ENCODE measurements at regions not wholly inside any gene's neighbourhood (a gene's known extent, or its start where the extent isn't known, plus 50 kb on each side); places are given as distances from the start of the nearest gene placed in this dataset.
"Not testable (repeated sequence)": the region's sequence is repeated elsewhere in the genome, so short reads cannot be mapped to it uniquely, and the experiment has no call there.

- no peak overlapping the region for H3K4me3 ChIP-seq (ENCODE audit: low read depth, low read length)
- H3K27me3 ChIP-seq (ENCODE audit: control insufficient read depth, insufficient read depth, low read length) = no peaks in the 10 kb centered on the region
- DNase-seq (ENCODE audit: low read depth) = no peak
- H3K36me3 ChIP-seq (ENCODE audit: control insufficient read depth, insufficient read depth, low read length) = no peaks in the 10 kb centered on the region
- no peak for TF ChIP-seq CTCF (IDR thresholded peaks at IDR 0.05; ENCODE audit: insufficient read depth, low read length, poor library complexity, severe bottlenecking)
Observed at GRCh38 chr2:38145236-38145635, 69.3 kb upstream of the CYP1B1 start.

GRCh38 chr2:38142627-38143026, 66.7 kb upstream of the CYP1B1 start:
- Histone ChIP-seq H3K4me3 (ENCODE audit: low read depth, low read length) (no peak overlapping the region), H3K36me3 (ENCODE audit: control insufficient read depth, insufficient read depth, low read length) (no peaks in the 10 kb centered on the region), H3K27me3 (ENCODE audit: control insufficient read depth, insufficient read depth, low read length) (no peaks in the 10 kb centered on the region)
- TF ChIP-seq CTCF (IDR thresholded peaks at IDR 0.05; ENCODE audit: insufficient read depth, low read length, poor library complexity, severe bottlenecking) = no peak
- no peak for DNase-seq (ENCODE audit: low read depth)

DNA sequence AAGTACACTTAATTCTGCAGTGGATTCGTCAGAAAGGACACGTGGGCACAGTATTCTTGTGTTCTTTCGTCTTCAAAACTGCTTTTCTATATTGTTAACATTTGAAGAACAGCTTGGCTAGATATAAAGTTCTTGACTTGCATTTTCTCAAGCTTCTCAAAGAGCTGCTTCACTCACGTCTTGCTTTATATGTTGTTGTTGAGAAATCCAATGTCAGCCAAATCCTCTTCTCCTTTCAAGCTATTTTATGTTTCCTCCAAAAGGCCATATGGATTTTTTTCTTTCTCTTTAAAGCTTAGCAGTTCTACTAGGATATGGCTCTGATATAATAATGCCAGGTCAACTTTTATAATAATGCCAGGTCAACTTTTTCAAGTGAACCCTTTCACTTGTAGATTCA, 65.5 kb upstream of the CYP1B1 start:
- no peak for TF ChIP-seq CTCF (IDR thresholded peaks at IDR 0.05; ENCODE audit: insufficient read depth, low read length, poor library complexity, severe bottlenecking)

DNA sequence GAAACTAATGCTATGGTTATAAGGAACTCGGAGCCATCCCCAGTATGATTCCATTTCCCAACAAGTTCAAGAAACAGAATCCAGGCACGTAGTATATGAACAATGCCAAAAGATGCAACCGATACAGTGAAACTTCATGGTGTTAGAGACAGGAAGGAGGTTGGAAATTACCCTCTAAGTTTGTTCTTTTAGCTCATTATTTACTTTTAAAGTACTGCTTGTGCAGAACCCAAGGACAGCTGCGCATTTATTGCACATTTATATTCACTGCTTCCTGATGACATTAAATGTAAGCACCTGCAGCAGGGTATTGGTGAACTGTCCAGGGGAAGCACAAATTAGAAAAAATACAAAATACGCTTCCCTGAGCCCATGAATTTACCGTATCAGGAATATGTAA, 63.0 kb upstream of the CYP1B1 start:
- DNase-seq (ENCODE audit: low read depth) = no peak

More for the DNA sequence above, 65.5 kb upstream of the CYP1B1 start:
- no peak for DNase-seq (ENCODE audit: low read depth)
- no peaks in the 10 kb centered on the region for H3K36me3 ChIP-seq (ENCODE audit: control insufficient read depth, insufficient read depth, low read length)
- H3K4me3 ChIP-seq (ENCODE audit: low read depth, low read length) = no peak overlapping the region
- H3K27me3 ChIP-seq (ENCODE audit: control insufficient read depth, insufficient read depth, low read length) = no peaks in the 10 kb centered on the region

DNA sequence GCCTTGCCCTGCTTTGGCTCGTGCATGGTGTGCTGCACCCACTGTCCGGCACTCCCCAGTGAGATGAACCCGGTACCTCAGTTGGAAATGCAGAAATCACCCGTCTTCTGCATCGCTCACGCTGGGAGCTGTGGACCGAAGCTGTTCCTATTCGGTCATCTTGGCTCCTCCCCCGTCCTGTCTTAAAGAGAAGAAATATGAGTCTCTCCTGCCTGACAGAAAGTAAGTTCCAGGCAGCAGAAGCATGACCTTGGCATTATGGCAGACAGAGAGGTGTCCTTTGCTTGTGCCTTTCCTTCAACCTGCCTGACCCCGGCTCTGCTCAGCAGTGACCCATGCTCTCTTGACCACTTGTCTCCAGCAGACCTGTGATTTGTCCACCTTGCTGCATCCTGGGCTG, 62.5 kb upstream of the CYP1B1 start:
- Histone ChIP-seq H3K36me3 (ENCODE audit: control insufficient read depth, insufficient read depth, low read length) (no peaks in the 10 kb centered on the region), H3K4me3 (ENCODE audit: low read depth, low read length) (no peak overlapping the region), H3K27me3 (ENCODE audit: control insufficient read depth, insufficient read depth, low read length) (no peaks in the 10 kb centered on the region)
- no peak for TF ChIP-seq CTCF (IDR thresholded peaks at IDR 0.05; ENCODE audit: insufficient read depth, low read length, poor library complexity, severe bottlenecking)
- DNase-seq (ENCODE audit: low read depth) = no peak

More for the DNA sequence above, 63.0 kb upstream of the CYP1B1 start:
- no peaks in the 10 kb centered on the region for H3K27me3 ChIP-seq (ENCODE audit: control insufficient read depth, insufficient read depth, low read length)
- H3K36me3 ChIP-seq (ENCODE audit: control insufficient read depth, insufficient read depth, low read length) = no peaks in the 10 kb centered on the region
- no peak for TF ChIP-seq CTCF (IDR thresholded peaks at IDR 0.05; ENCODE audit: insufficient read depth, low read length, poor library complexity, severe bottlenecking)
- no peak overlapping the region for H3K4me3 ChIP-seq (ENCODE audit: low read depth, low read length)

DNA sequence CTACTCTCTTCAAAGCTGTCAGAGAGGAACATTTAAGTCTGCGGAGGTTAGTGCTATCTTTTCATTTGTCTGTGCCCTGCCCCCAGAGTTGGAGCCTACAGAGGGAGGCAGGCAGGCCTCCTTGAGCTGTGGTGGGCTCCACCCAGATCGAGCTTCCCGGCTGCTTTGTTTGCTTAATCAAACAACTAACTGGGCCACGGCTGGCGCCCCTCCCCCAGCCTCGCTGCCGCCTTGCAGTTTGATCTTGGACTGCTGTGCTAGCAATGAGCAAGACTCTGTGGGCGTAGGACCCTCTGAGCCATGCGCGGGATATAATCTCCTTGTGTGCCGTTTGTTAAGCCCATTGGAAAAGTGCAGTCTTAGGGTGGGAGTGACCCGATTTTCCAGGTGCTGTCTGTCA, 62.0 kb upstream of the CYP1B1 start:
- not testable (repeated sequence) for H3K4me3 ChIP-seq (ENCODE audit: low read depth, low read length); H3K27me3 ChIP-seq (ENCODE audit: control insufficient read depth, insufficient read depth, low read length); DNase-seq (ENCODE audit: low read depth); H3K36me3 ChIP-seq (ENCODE audit: control insufficient read depth, insufficient read depth, low read length)
